Hepatocyte (in vitro differentiated cells): ENCODE measurements at regions not wholly inside any gene's neighbourhood (a gene's known extent, or its start where the extent isn't known, plus 50 kb on each side); places are given as distances from the start of the nearest gene placed in this dataset.

ENCODE experiments used
- EZH2 ChIP-seq: fragments of 200-600 bp; sonication (generic); IDR thresholded peaks from 2 replicates; pipeline ENCODE4 v1.6.1; 2016; ENCODE audit warnings: antibody characterized with exemption, mild to moderate bottlenecking, borderline replicate concordance
- EZH2phosphoT487 ChIP-seq: fragments of 200-600 bp; sonication (generic); IDR thresholded peaks from one replicate; pipeline ENCODE4 v1.6.1; 2018; ENCODE audit warnings: antibody characterized with exemption, mild to moderate bottlenecking, low read depth, moderate library complexity; ENCODE audit not compliant: unreplicated experiment, severe bottlenecking
- TF ChIP-seq, protein P1 (sequence below): fragments of 200-600 bp; sonication (generic); IDR thresholded peaks from 2 replicates; pipeline ENCODE4 v1.5.1; 2016; ENCODE audit warnings: antibody characterized with exemption, mild to moderate bottlenecking; ENCODE audit not compliant: poor library complexity

DNA sequence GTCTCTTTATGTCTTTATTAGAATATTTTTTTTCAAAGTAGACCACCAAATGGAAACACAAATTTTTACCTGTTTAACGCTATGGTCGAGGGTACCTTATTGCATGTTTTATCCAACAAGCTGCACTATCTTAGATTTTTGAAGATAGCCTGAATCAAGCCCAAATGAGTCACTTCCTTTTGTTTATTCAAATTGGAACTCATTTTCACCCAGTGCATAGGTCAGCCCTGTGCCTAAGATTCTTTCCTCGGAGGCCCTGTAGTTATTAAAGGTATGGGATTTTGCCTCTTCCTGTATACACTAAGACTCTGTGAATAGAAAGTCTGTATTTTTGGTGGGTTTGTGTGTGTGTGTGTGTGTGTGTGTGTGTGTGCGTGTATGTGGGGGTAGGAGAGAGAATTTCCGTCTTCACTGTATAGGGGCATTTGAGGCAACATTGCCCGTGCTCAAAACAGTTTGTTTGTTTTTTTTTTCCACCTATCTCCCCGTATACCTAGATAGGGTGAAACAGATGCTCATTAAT, 358.0 kb upstream of the CADM2 start:
- TF ChIP-seq EZH2phosphoT487 = no peak
- TF ChIP-seq, protein P1, sequence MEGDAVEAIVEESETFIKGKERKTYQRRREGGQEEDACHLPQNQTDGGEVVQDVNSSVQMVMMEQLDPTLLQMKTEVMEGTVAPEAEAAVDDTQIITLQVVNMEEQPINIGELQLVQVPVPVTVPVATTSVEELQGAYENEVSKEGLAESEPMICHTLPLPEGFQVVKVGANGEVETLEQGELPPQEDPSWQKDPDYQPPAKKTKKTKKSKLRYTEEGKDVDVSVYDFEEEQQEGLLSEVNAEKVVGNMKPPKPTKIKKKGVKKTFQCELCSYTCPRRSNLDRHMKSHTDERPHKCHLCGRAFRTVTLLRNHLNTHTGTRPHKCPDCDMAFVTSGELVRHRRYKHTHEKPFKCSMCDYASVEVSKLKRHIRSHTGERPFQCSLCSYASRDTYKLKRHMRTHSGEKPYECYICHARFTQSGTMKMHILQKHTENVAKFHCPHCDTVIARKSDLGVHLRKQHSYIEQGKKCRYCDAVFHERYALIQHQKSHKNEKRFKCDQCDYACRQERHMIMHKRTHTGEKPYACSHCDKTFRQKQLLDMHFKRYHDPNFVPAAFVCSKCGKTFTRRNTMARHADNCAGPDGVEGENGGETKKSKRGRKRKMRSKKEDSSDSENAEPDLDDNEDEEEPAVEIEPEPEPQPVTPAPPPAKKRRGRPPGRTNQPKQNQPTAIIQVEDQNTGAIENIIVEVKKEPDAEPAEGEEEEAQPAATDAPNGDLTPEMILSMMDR = no peak
- no peak for TF ChIP-seq EZH2
